AG08395 (cell line): ENCODE measurements at regions not wholly inside any gene's neighbourhood (a gene's known extent, or its start where the extent isn't known, plus 50 kb on each side); places are given as distances from the start of the nearest gene placed in this dataset.
"Not testable (repeated sequence)": the region's sequence is repeated elsewhere in the genome, so short reads cannot be mapped to it uniquely, and the experiment has no call there.

Source experiments
- DNase-seq: peaks from one replicate; pipeline ENCODE4 v3.0.0; 2012; ENCODE audit warnings: mixed read lengths, low spot score

DNA sequence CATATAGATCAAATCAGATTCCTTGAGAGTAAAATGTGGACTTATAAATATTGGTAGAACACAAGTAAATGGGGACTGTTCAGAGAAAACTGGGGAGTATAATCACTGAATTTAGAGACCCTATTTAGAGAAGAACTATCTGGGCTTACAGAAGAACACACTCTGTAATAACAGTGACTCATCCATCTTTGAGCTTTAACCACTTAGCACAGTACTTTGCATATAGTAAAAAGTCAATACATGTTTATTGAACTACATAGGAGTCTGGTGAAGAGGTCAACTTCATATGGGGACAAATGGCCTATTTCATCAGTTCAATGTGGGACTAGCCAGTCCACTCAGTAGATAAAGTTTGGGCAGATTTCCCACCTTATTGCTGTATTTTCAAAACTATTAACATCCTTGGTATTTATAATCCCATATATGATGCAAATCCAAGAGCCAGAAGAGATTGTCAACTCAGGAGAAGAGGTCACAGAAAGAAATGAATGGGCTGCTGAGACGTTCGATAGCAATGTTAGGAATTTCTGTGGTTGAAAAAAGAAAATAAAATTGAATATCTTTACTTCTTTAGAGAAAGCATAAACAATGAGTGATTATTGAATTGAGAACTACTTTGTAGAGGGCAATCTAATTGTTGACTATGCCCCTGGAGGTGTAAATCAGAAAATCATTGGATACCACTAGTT is 119.3 kb upstream of the CACNA2D1 start:
- peak; percentile 45 for DNase-seq

DNA sequence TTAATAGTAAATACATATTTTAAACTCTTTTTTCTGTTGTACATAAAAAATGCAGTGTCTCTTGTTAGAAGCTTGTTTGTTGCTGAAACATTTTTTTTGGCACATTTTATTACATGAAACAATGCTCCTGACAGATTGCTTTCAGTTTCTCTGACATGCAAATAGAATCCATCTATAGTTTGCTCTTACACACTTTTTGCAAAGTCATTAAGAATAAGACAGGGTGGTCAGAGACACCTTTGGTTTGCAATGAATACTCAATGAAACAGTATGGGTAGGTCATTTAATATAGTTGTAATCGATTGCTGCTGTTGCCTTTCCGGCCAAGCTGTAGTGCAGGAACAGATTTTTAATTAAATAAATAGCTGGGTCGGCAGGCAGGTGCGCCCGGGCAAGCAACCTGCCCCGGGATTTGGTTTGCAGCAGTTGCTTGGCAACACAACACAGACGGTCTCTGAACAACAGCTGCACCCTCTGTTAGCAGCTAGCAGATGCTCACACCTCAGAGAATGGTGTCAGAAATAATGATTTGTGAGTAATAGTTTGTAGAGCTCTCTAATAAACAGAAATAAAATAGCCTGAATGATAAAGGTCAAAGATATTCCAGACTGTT is 115.7 kb upstream of the CACNA2D1 start:
- no peak for DNase-seq

GRCh38 chr7:82549616-82550285 is 106.2 kb upstream of the CACNA2D1 start:
- no peak for DNase-seq

DNA sequence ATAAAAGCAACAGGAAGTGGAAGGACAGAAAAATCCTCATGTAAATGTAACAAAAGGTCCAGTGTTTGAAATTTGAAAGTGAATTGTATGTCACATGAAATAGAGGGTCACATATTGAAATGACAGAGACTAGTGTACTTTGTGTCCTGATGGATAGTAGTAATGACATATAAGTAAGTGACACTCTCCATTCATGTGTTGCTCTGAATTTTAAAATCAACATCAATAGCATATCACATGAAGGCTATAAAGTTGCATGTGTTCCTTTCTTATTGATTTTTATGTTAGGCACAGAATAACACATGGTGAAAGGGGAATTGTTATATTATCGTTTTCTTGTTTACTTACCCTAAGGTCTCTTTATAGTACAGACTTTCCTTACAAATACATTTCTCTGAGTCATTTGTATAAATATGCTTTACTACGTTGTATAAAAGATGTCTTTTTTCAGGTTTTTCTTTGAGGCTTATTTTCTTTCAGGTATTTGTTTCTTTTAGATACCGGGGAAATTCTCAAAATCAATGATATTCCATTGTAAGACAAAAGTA is 104.6 kb upstream of the CACNA2D1 start:
- no peak for DNase-seq

GRCh38 chr7:82542665-82543064 is 99.1 kb upstream of the CACNA2D1 start:
- peak; percentile 33 for DNase-seq

DNA sequence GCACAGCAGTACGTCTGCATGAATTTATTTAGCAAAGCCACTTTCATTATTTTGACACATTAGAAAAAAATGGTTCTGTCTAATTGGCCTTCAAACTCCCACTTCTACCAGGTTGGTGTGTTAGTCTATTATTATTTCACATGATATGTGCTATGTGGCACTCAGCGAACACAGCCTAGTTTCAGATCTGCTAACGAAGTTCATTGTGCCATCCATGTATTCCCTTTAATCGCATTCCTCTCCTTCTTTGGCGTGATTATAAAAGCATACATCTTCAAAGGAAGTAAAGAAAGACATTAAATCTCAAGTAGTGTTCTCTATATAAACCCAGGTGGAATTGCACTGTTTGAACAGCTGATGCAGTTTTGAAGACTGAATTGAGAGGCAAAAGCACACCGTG is 96.4 kb upstream of the CACNA2D1 start:
- no peak for DNase-seq

- peak; percentile 17 for DNase-seq
Measured at GRCh38 chr7:82534684-82535083, 91.1 kb upstream of the CACNA2D1 start.

- no peak for DNase-seq
Measured at GRCh38 chr7:82530361-82530760, 86.8 kb upstream of the CACNA2D1 start.

DNA sequence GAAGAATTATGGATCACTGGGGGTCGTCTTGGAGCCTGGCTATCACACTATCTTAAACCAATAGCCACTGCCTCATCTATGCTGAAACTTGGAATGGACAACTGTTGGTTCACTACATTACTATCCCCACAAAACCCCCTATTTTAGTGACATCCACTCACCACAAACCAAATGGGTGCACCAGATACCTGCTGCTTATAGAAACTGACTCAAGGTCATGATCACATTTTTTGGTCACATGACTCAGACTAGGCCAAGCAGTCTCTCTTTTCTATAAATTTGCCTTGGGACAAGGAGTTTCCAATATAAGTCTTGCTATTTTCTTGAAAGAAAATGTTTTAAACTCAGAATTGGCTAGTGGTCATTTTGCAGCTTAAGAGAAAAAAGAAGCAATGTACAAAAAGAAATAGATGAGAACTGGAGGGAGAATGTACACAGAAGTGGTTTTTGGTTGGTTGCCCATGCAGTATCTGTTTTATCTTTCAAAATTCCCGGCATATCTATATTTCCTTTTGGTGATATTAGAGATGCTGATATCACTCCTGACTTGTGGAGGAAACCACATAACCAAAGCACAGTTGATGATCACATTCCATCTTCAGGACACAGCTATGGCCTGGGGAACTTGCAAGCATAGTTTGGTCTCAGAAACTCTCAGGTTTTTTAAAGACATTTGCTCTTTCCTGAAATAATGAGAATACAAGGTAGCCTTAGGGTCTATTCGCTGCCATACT is 85.2 kb upstream of the CACNA2D1 start:
- no peak for DNase-seq

GRCh38 chr7:82527851-82528250 is 84.3 kb upstream of the CACNA2D1 start:
- DNase-seq: no peak

DNA sequence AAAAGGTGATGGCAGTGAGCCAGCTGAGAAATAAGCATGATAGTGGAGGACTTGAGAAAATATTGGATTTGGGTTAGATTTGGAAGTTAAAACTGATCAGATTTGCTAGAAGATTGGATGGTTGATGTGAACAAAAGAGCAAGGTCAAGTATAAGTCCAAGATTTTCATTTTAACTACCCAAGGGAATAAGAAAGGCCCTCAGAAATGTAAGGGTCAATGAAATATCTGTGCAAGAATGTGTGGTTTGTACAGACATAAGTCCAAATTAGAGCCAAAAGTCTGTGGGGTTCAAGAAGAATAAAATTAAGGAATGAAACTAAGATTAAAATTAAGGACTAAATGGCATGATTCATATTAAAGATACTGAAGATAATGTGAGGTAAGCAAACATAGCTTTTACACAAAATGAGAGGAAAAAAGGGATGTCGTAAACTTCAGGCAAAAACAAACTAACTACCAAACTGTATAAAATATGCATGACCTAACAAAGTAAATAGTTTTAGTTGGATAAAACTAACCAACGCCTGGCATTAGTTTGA is 78.4 kb upstream of the CACNA2D1 start:
- DNase-seq: no peak

GRCh38 chr7:82517050-82517449 is 73.5 kb upstream of the CACNA2D1 start:
- no peak for DNase-seq

DNA sequence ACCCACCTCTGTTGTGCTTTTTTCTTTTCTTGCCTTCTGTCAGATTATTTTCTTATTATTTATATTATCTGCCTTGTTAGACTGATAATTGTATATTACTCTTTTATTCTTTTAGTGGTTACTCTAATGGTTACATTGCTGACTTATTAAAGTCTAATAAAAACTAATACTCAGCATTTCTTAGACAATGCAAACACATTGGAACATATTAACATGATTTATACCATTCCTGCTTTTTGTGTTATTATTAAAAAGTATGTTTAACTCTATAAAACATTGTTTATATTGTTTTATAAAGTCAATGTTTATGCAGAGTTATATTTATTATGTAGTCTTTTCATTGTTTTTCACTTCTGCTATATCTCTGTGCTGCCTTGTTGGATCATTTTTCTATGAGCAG is 68.0 kb upstream of the CACNA2D1 start:
- no peak for DNase-seq

DNA sequence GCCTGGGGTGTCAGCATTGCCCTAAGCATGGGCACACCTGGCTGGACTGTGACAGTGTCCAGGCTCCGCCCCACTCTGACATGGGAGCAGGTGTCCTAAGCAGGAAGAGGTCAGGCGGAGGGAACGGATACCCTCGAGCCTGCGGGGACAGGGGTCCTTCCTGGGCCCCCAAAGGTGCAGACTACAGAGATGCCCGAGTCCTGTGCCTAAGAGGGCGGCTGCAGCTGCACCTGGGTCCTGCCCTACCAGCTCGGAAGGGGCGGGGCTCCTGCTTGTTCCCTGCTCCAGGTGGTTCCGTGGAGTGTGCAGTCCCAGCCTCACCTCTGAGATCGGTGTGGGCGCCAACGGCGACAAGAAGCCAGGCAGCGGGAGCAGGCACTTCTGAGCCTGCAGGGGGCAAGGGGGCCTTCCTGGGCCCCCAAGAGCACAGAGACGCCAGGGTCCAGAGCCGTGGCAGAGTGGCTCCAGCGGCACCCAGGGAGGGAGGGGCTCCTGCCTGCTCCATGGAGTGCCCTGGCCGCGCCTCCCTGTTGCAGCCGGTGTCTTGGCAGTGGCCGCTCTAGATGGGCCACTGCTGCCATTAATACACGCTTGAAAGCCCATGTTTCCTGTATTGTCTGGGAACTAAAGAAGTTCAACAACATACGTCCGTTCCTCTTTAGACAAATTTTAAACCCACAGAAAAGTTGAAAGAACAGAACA is 64.5 kb upstream of the CACNA2D1 start:
- DNase-seq: no peak

DNA sequence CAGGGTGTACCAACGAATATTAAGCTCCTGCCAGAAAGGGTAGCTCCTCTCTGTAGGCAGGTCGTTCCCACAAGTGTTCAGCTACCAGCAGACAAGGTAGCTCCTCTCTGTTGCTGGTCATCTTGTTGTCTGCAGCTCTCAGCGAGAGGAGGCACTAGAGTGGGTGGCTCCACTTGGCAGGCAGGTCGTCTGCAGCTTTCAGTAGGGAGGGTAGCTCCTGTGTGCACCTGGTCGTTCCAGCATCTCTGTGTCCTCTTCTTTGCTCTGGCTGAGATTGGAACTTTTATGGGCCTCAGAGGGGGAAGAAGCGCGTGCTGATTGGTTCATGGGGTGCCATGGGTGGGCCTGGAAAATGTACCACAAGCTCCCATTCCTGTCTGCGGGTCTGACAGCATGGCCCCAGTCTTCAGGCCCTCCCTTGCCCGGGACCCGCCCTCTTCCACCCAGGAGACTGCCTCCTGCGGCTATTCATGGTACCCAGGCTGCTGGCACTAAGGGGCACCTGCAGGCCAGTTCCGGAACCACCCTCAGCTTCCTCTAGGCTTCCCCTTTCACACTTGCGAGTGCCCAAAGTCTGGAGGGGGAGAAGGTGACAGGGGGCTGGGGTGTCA is 63.9 kb upstream of the CACNA2D1 start:
- DNase-seq: no peak

- DNase-seq: peak; percentile 8
Measured at GRCh38 chr7:82506702-82507101, 63.1 kb upstream of the CACNA2D1 start.

DNA sequence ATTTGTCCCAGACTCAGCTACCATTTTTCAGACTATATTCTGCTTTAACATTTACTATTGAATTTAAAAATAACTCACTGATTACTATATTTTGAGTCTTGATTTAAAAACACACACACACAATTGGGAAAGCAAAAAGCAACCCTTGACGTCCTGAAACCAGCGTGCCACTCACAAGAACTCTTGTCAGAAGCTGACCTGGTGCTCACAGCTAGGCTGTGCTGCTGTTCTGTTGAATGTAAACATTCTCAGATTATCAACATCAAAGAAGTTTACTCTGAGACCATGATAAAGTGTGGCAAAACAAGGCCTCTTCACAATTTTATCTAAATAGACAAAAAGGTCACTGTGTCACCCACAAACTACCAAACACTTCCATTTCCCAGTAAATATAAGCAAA is 62.6 kb upstream of the CACNA2D1 start:
- DNase-seq: no peak

DNA sequence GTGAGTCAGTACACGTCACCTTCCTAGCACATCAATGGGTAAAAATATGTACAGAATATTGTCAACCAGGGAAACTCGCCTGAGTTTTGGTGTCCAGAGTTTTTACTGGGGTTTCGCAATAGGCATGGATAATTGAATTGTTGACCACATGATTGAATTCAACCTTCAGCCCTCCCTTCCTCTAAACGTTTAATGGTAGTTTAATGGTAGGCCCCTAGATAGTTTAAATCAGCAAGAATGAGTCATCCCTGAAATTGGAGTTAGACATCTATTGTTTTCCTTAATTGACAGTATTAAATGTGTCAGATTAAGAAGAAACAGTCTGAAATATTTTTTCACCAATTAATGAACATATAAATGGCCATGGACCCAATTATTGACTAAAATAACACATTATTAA is 57.8 kb upstream of the CACNA2D1 start:
- no peak for DNase-seq

DNA sequence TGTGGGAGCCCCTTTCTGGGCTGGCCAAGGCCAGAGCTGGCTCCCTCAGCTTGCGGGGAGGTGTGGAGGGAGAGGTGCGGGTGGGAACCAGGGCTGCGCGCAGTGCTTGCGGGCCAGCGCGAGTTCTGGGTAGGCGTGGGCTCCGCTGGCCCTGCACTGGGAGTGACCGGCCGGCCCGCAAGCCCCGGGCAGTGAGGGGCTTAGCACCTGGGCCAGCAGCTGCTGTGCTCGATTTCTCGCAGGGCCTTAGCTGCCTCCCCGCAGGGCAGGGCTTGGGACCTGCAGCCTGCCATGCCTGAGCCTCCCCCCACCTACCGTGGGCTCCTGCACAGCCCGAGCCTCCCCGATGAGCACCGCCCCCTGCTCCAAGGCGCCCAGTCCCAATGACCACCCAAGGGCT is 56.0 kb upstream of the CACNA2D1 start:
- not testable (repeated sequence) for DNase-seq

DNA sequence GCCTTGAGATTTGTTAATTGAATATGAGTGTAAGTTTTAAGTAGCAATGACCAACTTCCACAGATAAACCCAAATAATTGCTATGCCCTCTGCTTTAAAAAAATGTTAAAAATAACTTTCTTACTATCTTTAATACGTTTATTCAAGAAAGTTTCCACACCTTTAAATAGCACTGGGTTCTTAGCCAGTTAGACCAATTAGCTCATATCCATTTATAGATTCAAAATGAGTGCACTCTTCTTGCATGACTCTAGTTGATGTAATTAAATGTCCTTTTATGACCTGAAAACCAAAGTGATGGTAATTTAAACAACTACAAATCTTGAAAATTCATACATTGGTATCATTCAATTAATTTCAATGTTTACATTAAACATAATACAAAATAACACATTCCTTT is 50.8 kb upstream of the CACNA2D1 start:
- DNase-seq: no peak
